OCI-LY3 (cell line): ENCODE measurements at regions not wholly inside any gene's neighbourhood (a gene's known extent, or its start where the extent isn't known, plus 50 kb on each side); places are given as distances from the start of the nearest gene placed in this dataset.

ENCODE experiments used
- H2AFZ ChIP-seq: fragments of 200-600, 300-600 bp; shearing (Covaris generic); 2 replicates; pipeline ENCODE4 v1.6.0; 2014; ENCODE audit warnings: antibody characterized with exemption, low read depth, low read length
- H3K27ac ChIP-seq: fragments of 200-600, 300-600 bp; sonication (generic); 2 replicates; pipeline ENCODE4 v1.5.1; 2014; ENCODE audit warnings: mild to moderate bottlenecking, low read length, moderate library complexity, mixed read lengths
- H3K27me3 ChIP-seq: fragments of 200-600, 300-600 bp; sonication (generic); 2 replicates; pipeline ENCODE4 v1.6.1; 2014; ENCODE audit warnings: low read depth, low read length, mixed read lengths
- H3K36me3 ChIP-seq: fragments of 200-600, 300-600 bp; sonication (generic); replicated peaks from 2 replicates; pipeline ENCODE3; 2014; ENCODE audit warnings: low read depth, low read length, mixed read lengths
- H3K4me1 ChIP-seq: fragments of 300-600, 200-600 bp; sonication (generic); 2 replicates; pipeline ENCODE4 v1.6.1; 2014; ENCODE audit warnings: low read length, mixed read lengths
- H3K4me2 ChIP-seq: fragments of 200-600, 300-600 bp; sonication (generic); 2 replicates; pipeline ENCODE4 v1.6.1; 2014; ENCODE audit warnings: low read length, mixed read lengths
- H3K4me3 ChIP-seq: fragments of 300-600, 200-600 bp; sonication (generic); 2 replicates; pipeline ENCODE4 v1.5.1; 2014; ENCODE audit warnings: antibody characterized with exemption, mild to moderate bottlenecking, low read length, moderate library complexity
- H3K79me2 ChIP-seq: fragments of 300-600, 200-600 bp; shearing (Covaris generic); 2 replicates; pipeline ENCODE4 v1.6.1; 2014; ENCODE audit warnings: mild to moderate bottlenecking, low read length, mixed read lengths
- H3K9ac ChIP-seq: fragments of 300-600, 200-600 bp; shearing (Covaris generic); 2 replicates; pipeline ENCODE4 v1.6.0; 2014; ENCODE audit warnings: mild to moderate bottlenecking, low read length, moderate library complexity
- H3K9me3 ChIP-seq: fragments of 200-600, 300-600 bp; shearing (Covaris generic); 2 replicates; pipeline ENCODE4 v1.6.1; 2014; ENCODE audit warnings: low read length, mixed read lengths; ENCODE audit not compliant: insufficient read depth
- H4K20me1 ChIP-seq: fragments of 200-600, 300-600 bp; sonication (generic); 2 replicates; pipeline ENCODE4 v1.6.1; 2016; ENCODE audit warnings: low read length, mixed read lengths; ENCODE audit not compliant: insufficient read depth
- EZH2phosphoT487 ChIP-seq: fragments of 200-600 bp; shearing (Covaris generic); IDR thresholded peaks from 2 replicates; pipeline ENCODE4 v1.6.1; 2018; ENCODE audit warnings: antibody characterized with exemption, mixed run types, low read depth
- TF ChIP-seq, protein P1 (sequence below): fragments of 200-600, 300-600 bp; sonication (generic); IDR thresholded peaks from 2 replicates; pipeline ENCODE4 v1.5.1; 2014; ENCODE audit warnings: antibody characterized with exemption, low read length, low read depth

DNA sequence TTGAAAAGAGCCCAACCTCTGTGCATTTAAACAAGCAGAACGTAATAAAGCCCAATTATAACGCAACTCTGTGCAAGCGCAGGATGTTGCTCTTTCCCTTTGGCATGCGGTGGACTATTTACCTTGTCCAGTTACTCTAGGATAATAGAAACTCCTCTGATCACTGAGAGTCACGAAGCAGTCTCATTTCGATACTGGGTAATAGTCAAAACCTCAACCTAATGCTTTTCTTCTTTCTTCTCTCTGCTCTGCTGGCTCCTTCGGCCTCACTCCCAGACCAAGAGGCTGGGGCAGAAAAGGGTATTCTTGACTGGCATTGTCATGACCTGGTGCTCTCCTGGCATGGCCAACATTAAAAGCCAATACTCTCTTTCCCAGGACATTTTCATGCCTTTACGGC lies 89.7 kb upstream of the GCFC2 start:
- no peaks in the 10 kb centered on the region for H3K36me3 ChIP-seq
- H4K20me1 ChIP-seq = peaks cover 4% of the 10 kb centered on the region
- H3K4me2 ChIP-seq = peak overlapping the region; percentile 84
- H3K9me3 ChIP-seq = no peaks in the 10 kb centered on the region
- no peak overlapping the region for H2AFZ ChIP-seq
- H3K9ac ChIP-seq = no peak overlapping the region
- peaks cover 41% of the 10 kb centered on the region for H3K4me1 ChIP-seq
- TF ChIP-seq EZH2phosphoT487 = no peak
- TF ChIP-seq, protein P1, sequence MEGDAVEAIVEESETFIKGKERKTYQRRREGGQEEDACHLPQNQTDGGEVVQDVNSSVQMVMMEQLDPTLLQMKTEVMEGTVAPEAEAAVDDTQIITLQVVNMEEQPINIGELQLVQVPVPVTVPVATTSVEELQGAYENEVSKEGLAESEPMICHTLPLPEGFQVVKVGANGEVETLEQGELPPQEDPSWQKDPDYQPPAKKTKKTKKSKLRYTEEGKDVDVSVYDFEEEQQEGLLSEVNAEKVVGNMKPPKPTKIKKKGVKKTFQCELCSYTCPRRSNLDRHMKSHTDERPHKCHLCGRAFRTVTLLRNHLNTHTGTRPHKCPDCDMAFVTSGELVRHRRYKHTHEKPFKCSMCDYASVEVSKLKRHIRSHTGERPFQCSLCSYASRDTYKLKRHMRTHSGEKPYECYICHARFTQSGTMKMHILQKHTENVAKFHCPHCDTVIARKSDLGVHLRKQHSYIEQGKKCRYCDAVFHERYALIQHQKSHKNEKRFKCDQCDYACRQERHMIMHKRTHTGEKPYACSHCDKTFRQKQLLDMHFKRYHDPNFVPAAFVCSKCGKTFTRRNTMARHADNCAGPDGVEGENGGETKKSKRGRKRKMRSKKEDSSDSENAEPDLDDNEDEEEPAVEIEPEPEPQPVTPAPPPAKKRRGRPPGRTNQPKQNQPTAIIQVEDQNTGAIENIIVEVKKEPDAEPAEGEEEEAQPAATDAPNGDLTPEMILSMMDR = no peak
- no peaks in the 10 kb centered on the region for H3K79me2 ChIP-seq
- peak overlapping the region; percentile 44 for H3K27ac ChIP-seq
- H3K4me3 ChIP-seq = peak overlapping the region; percentile 45
- H3K27me3 ChIP-seq = peaks cover 5% of the 10 kb centered on the region; the same call in 1 of the 2 replicates

DNA sequence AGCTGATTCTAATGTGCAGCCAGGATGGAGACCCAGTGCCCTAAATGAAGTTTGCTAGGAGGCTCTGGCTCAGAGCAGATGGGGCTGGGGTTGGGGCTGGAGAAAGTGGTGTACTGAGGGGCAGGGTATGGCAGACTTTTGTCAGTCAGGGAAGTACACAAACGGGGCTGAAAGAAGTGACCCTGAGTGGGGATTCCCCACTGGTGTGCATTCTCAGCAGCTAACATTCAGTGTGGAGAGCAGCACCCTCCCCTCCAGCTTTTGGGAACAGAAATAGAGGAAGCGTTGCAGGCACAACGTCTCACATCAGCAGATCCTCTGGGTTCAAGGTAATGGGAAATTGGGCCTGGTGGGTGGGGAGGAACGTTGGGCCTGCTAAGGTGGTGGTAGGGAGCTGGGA lies 89.1 kb upstream of the GCFC2 start:
- Histone ChIP-seq H3K4me3 (peak overlapping the region; percentile 45), H3K79me2 (no peaks in the 10 kb centered on the region), H3K27ac (peak overlapping the region; percentile 44), H3K4me1 (peaks cover 41% of the 10 kb centered on the region), H3K27me3 (peaks cover 7% of the 10 kb centered on the region; the same call in 1 of the 2 replicates), H3K9ac (no peak overlapping the region), H2AFZ (no peak overlapping the region), H3K9me3 (no peaks in the 10 kb centered on the region), H3K4me2 (peak overlapping the region; percentile 84), H4K20me1 (peaks cover 4% of the 10 kb centered on the region), H3K36me3 (no peaks in the 10 kb centered on the region)
- TF ChIP-seq EZH2phosphoT487 = no peak
- TF ChIP-seq, protein P1 = no peak

DNA sequence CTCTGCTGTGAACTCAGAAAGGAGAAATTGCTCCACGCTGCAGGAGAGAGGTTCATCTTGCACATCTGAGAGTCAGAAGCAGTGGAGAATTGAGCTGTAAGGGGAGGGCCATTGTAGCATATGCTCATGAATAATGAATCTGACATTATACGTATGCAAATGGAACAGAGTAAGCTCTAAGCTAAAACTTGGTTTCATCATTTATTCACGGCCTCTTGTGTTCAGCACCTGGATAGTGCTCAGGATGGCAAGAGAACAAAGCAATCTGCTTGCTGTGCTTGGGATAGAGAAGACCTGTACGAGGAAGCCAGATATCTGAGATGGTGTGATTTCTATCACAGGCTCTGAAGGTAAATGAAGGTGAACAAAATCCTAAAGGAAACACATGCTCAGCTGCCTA lies 87.9 kb upstream of the GCFC2 start:
- H3K27me3 ChIP-seq = 0 out of 2 replicates have a peak, but pooled peaks cover 8% of the 10 kb centered on the region
- H3K4me3 ChIP-seq = no peak overlapping the region
- no peaks in the 10 kb centered on the region for H3K79me2 ChIP-seq
- no peak overlapping the region for H3K27ac ChIP-seq
- no peaks in the 10 kb centered on the region for H3K9me3 ChIP-seq
- peaks cover 41% of the 10 kb centered on the region for H3K4me1 ChIP-seq
- no peak overlapping the region for H3K9ac ChIP-seq
- H3K4me2 ChIP-seq = peak overlapping the region; percentile 14
- no peaks in the 10 kb centered on the region for H3K36me3 ChIP-seq
- peaks cover 4% of the 10 kb centered on the region for H4K20me1 ChIP-seq
- TF ChIP-seq EZH2phosphoT487 = no peak
- TF ChIP-seq, protein P1 = no peak
- H2AFZ ChIP-seq = no peak overlapping the region

DNA sequence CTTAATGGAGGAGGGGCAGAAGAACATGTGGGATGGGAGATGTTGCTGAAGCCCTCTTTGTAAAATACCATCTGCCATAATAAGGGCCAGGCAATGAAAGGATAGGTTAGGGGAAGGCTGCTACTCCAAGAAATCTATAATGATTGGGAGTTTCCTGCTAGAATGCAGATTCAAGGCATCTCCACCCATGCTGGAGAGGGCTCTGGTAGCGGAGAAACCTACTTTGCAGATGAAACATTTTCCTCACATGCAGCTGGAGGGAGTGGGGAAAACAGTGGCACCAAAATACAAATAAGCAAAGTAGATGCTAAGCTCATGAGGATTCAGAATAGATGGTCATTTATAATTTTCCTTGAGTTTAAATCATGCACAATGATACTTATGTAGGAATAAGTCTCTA lies 82.3 kb upstream of the GCFC2 start:
- H3K27ac ChIP-seq = no peak overlapping the region
- no peak overlapping the region for H3K9ac ChIP-seq
- TF ChIP-seq, protein P1 = no peak
- no peak for TF ChIP-seq EZH2phosphoT487
- no peak overlapping the region for H3K4me2 ChIP-seq
- H3K4me1 ChIP-seq = peaks cover 17% of the 10 kb centered on the region
- no peaks in the 10 kb centered on the region for H3K79me2 ChIP-seq
- H3K9me3 ChIP-seq = no peaks in the 10 kb centered on the region
- H3K4me3 ChIP-seq = no peak overlapping the region
- H3K36me3 ChIP-seq = no peaks in the 10 kb centered on the region
- H2AFZ ChIP-seq = no peak overlapping the region
- no peaks in the 10 kb centered on the region for H4K20me1 ChIP-seq
- H3K27me3 ChIP-seq = 0 out of 2 replicates have a peak, but pooled peaks cover 3% of the 10 kb centered on the region
